Astrocyte of the spinal cord (primary cell): ENCODE measurements at regions not wholly inside any gene's neighbourhood (a gene's known extent, or its start where the extent isn't known, plus 50 kb on each side); places are given as distances from the start of the nearest gene placed in this dataset.

Experiments used
- DNase-seq: peaks from one replicate; pipeline ENCODE4 v3.0.0; 2011; ENCODE audit warnings: low read depth, low spot score
- H3K4me3 ChIP-seq: 2 replicates; pipeline ENCODE4 v1.5.1; 2011; ENCODE audit warnings: low read depth, mild to moderate bottlenecking, low read length, moderate library complexity
- CTCF ChIP-seq: IDR thresholded peaks from 2 replicates; pipeline ENCODE4 v1.5.1; 2012; ENCODE audit warnings: low read depth, mild to moderate bottlenecking, low read length, inconsistent platforms
- in situ Hi-C: cut with HindIII; loops from 2 replicates; pipeline ENCODE4 v1.10.0; 2017; ENCODE audit warnings: low sequenced_read_pairs

GRCh38 chr17:83179374-83179773 lies 100.0 kb downstream of the METRNL start:
- in situ Hi-C loops = no loop called here

DNA sequence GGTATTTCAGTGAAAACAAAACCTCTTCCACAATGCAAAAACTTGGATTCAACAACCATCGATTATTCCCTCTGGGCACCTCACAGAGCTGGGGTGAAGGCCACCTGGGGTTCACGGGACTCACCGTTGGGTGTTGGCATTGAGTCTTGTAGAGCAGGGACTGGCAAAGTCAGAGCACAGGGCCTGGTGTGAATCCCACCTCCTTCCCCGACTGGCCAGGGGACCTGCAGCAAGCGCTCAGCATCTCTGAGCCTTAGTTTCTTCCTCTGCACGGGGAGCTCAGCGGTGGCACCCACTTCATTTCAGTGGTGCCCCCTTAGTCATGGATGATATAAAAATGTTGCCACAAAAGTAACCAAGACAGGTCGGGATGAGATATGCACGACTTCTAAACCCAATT lies 100.4 kb downstream of the METRNL start:
- H3K4me3 ChIP-seq = no peak overlapping the region
- DNase-seq = no peak
- no peak for TF ChIP-seq CTCF
- in situ Hi-C loops = no loop called here

More at GRCh38 chr17:83179374-83179773, 100.0 kb downstream of the METRNL start:
- no peak overlapping the region for H3K4me3 ChIP-seq
- TF ChIP-seq CTCF = no peak
- DNase-seq = no peak

GRCh38 chr17:83180264-83180995 lies 101.0 kb downstream of the METRNL start:
- no peak for DNase-seq
- in situ Hi-C loops = no loop called here
- TF ChIP-seq CTCF = no peak
- H3K4me3 ChIP-seq = no peak overlapping the region

GRCh38 chr17:83180996-83181481 lies 101.6 kb downstream of the METRNL start:
- no peak for DNase-seq
- no peak for TF ChIP-seq CTCF
- H3K4me3 ChIP-seq = no peak overlapping the region
- in situ Hi-C loops = no loop called here

- no peak for DNase-seq
- no peak overlapping the region for H3K4me3 ChIP-seq
- in situ Hi-C loops = no loop called here
- no peak for TF ChIP-seq CTCF
Observed at GRCh38 chr17:83181991-83182619, 102.7 kb downstream of the METRNL start.

DNA sequence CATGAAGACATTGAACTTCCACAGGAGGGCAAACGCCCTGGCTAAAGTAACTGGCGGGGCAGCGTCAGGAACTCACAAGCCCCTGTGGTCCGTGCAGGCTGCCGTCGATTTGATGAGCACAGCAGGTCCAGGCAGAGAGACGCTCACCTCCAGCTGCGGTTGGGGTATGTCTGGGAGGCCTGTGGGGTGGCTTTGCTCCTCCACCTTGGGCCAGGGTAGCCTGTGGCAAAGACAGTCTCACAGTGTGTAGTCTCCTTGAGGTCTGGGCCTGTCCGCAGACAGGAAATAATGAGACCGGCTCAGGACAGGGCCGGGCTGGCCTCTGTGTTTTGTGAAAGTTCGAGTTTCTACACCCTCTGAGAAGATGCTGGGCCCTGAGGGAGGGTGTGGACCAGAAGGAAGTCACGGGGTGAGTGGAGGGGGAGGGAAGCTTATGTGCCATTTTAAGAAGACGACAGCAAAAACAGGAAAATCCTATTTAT lies 103.3 kb downstream of the METRNL start:
- DNase-seq = no peak
- no peak for TF ChIP-seq CTCF
- H3K4me3 ChIP-seq = no peak overlapping the region
- in situ Hi-C loops = no loop called here
